ENCODE measurements at regions not wholly inside any gene's neighbourhood (a gene's known extent, or its start where the extent isn't known, plus 50 kb on each side); places are given as distances from the start of the nearest gene placed in this dataset.

DNA sequence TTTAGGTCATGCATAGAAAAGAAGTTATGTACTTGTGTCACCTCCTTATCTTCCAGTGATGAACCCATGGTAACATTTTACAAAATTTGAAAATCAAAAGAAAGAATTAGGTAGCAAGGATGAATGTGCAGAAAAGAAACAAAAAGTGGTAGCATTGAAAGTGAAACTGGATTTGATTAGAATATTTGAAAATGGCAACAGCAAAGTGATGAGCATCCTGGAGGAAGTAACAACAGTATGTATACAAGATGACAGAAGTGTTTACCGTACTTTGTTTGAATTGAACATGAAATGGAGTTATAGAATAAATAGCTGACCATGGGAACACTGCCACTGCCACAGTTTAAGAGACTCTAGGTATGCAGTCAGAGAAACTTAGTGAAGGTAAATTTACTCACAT is 1313.1 kb downstream of the CDH11 start:
- Histone ChIP-seq H3K36me3 (no peaks in the 10 kb centered on the region), H3K4me3 (no peak overlapping the region), H3K27ac (no peak overlapping the region), H3K9me3 (no peaks in the 10 kb centered on the region), H3K4me1 (peaks cover 0 to 6% (median 0%) of the 10 kb centered on the region in 4 donors), H3K27me3 (no peaks in the 10 kb centered on the region)
- TF ChIP-seq POLR2A (IDR thresholded peaks at IDR 0.05), result no peak
- TF ChIP-seq, protein P1, sequence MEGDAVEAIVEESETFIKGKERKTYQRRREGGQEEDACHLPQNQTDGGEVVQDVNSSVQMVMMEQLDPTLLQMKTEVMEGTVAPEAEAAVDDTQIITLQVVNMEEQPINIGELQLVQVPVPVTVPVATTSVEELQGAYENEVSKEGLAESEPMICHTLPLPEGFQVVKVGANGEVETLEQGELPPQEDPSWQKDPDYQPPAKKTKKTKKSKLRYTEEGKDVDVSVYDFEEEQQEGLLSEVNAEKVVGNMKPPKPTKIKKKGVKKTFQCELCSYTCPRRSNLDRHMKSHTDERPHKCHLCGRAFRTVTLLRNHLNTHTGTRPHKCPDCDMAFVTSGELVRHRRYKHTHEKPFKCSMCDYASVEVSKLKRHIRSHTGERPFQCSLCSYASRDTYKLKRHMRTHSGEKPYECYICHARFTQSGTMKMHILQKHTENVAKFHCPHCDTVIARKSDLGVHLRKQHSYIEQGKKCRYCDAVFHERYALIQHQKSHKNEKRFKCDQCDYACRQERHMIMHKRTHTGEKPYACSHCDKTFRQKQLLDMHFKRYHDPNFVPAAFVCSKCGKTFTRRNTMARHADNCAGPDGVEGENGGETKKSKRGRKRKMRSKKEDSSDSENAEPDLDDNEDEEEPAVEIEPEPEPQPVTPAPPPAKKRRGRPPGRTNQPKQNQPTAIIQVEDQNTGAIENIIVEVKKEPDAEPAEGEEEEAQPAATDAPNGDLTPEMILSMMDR (IDR thresholded peaks at IDR 0.05), result no peak
- no peak for TF ChIP-seq EP300 (IDR thresholded peaks at IDR 0.05)
- TF ChIP-seq POLR2AphosphoS5 (IDR thresholded peaks at IDR 0.05), result no peak
- WGBS, 5 donors, result 81 to 88% (median 84%) methylated on average over 1 of the region's 1 CpG
- intact Hi-C loops (cut with DNase I; ENCODE audit: low total_unique reads), result no loop called here
- DNase-seq, result no peak

DNA sequence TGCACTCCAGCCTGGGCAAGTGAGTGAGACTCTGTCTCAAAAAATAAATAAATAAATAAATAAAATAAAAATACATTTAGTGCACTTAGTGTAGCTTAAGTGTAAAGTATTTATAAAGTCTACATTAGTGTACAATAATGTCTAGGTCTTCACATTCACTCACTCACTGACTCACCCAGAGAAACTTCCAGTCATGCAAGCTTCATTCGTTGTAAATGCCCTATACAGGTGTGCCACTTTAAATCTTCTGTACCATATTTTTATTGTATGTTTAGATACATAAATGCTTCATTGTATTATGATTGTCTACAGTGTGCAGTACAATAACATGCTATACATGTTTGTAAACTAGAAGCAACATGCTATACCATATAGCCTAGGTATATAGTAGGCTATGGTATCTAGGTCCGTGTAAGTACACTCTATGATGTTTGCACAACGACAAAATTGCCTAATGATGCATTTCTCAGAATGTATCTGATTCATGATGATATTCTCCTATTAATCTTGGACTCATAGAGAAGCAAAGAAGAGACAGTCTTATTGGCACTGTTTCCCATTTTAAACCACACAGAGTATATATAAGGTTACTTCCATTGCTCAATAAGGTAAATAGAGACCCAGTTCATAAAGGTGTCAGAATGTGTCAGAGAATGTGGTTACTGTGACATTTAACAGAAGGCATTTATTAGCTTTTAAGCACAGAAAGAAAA is 1314.9 kb downstream of the CDH11 start:
- intact Hi-C loops (cut with DNase I; ENCODE audit: low total_unique reads), result no loop called here
- DNase-seq, result no peak
- Histone ChIP-seq H3K27ac (no peak overlapping the region), H3K4me1 (peaks cover 0 to 6% (median 0%) of the 10 kb centered on the region in 4 donors), H3K9me3 (no peaks in the 10 kb centered on the region), H3K36me3 (no peaks in the 10 kb centered on the region), H3K27me3 (no peaks in the 10 kb centered on the region), H3K4me3 (no peak overlapping the region)
- 69 to 75% (median 73%) methylated on average over 3 of the region's 3 CpGs for WGBS, 5 donors
- TF ChIP-seq, protein P1 (IDR thresholded peaks at IDR 0.05), result no peak
- no peak for TF ChIP-seq EP300 (IDR thresholded peaks at IDR 0.05)
- TF ChIP-seq POLR2AphosphoS5 (IDR thresholded peaks at IDR 0.05), result no peak
- TF ChIP-seq POLR2A (IDR thresholded peaks at IDR 0.05), result no peak

DNA sequence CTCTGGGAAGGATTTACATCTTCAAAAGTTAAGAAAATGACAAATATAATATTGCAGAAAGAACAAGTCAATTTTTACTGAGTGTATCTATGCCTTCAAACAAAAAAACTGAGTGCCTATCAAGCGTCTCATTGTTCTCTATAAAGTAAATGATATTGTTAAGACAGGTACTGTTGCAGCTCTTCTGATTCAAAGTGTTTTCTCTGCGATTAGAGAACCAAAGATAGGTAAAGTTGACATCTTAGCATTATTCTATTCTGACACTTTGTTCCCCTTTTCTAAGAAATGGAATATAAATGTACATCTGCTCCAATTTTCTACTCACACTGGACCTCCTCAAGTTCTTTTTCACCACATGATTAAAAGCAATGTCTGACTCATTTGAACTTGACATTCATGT is 1317.7 kb downstream of the CDH11 start:
- no peak overlapping the region for H3K4me3 ChIP-seq
- 73 to 83% (median 74%) methylated on average over 2 of the region's 2 CpGs for WGBS, 5 donors
- no peak overlapping the region for H3K27ac ChIP-seq
- peaks cover 0 to 6% (median 0%) of the 10 kb centered on the region in 4 donors for H3K4me1 ChIP-seq
- no peak for DNase-seq
- H3K9me3 ChIP-seq, result no peaks in the 10 kb centered on the region
- intact Hi-C loops (cut with DNase I; ENCODE audit: low total_unique reads), result no loop called here
- H3K27me3 ChIP-seq, result no peaks in the 10 kb centered on the region
- no peaks in the 10 kb centered on the region for H3K36me3 ChIP-seq
- TF ChIP-seq POLR2AphosphoS5 (IDR thresholded peaks at IDR 0.05) (no peak), POLR2A (IDR thresholded peaks at IDR 0.05) (no peak), EP300 (IDR thresholded peaks at IDR 0.05) (no peak)
- TF ChIP-seq, protein P1 (IDR thresholded peaks at IDR 0.05), result no peak

DNA sequence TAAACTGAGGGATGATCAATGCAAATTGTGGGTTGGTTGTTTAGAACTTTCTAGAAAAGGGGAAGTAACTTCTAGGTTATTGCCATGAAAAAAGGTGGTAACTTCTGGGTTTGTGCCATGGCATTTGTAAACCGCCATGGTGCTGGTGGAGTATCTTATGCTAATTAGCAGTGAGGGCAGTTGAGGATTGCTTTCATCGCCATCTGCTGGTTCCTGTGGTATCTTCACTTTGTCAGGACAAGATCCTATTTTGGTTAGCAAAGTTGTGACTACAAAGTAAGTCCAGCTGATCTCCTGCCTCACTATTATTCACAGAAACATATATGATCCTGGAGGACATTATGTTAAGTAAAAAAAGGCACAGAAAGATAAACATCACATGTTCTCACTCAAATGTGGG is 1332.3 kb downstream of the CDH11 start:
- intact Hi-C loops (cut with DNase I; ENCODE audit: low total_unique reads), result no loop called here
- WGBS, 5 donors, result 83 to 89% (median 86%) methylated on average over 2 of the region's 2 CpGs

More for the DNA sequence above, 1332.3 kb downstream of the CDH11 start:
- Histone ChIP-seq H3K27ac (no peak overlapping the region), H3K36me3 (no peaks in the 10 kb centered on the region), H3K9me3 (peaks cover 0 to 18% (median 8%) of the 10 kb centered on the region in 4 donors), H3K4me1 (no peaks in the 10 kb centered on the region), H3K4me3 (no peak overlapping the region), H3K27me3 (no peaks in the 10 kb centered on the region)
- no peak for DNase-seq
- TF ChIP-seq POLR2AphosphoS5 (IDR thresholded peaks at IDR 0.05) (no peak), EP300 (IDR thresholded peaks at IDR 0.05) (no peak), POLR2A (IDR thresholded peaks at IDR 0.05) (no peak)
- TF ChIP-seq, protein P1 (IDR thresholded peaks at IDR 0.05), result no peak

All from stomach (tissue), 8 donors.